ENCODE measurements at regions not wholly inside any gene's neighbourhood (a gene's known extent, or its start where the extent isn't known, plus 50 kb on each side); places are given as distances from the start of the nearest gene placed in this dataset.

- no peak overlapping the region for H3K4me3 ChIP-seq (replicated peaks; ENCODE audit: low read depth, low read length)
- DNase-seq (ENCODE audit: extremely low read depth, low read depth): no peak
- TF ChIP-seq, protein P1, sequence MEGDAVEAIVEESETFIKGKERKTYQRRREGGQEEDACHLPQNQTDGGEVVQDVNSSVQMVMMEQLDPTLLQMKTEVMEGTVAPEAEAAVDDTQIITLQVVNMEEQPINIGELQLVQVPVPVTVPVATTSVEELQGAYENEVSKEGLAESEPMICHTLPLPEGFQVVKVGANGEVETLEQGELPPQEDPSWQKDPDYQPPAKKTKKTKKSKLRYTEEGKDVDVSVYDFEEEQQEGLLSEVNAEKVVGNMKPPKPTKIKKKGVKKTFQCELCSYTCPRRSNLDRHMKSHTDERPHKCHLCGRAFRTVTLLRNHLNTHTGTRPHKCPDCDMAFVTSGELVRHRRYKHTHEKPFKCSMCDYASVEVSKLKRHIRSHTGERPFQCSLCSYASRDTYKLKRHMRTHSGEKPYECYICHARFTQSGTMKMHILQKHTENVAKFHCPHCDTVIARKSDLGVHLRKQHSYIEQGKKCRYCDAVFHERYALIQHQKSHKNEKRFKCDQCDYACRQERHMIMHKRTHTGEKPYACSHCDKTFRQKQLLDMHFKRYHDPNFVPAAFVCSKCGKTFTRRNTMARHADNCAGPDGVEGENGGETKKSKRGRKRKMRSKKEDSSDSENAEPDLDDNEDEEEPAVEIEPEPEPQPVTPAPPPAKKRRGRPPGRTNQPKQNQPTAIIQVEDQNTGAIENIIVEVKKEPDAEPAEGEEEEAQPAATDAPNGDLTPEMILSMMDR (IDR thresholded peaks at IDR 0.05; ENCODE audit: low read depth, low read length, missing control alignments): no peak
Observed at GRCh38 chr2:220717283-220717682, 854.8 kb downstream of the EPHA4 start.

DNA sequence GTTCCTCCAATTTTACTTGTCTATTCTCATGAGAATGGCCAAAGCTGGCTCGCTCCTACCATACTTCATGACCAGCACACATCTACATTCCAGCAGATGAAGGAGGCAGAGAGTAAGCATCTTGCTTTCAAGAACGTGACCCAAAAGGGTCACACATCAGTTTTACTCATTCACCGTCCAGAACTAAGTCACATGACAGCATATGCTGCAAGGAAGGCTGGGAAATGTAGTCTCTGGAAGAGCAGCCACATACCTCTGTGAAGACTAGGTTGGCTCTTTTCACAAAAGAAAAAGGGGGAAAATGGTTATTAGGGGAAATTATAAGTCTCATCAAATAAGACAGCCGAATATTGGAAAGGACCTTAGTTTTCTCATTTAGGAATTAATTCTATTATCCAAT is 835.3 kb downstream of the EPHA4 start:
- TF ChIP-seq, protein P1 (IDR thresholded peaks at IDR 0.05; ENCODE audit: low read depth, low read length, missing control alignments): no peak
- H3K4me3 ChIP-seq (replicated peaks; ENCODE audit: low read depth, low read length): no peak overlapping the region
- no peak for DNase-seq (ENCODE audit: extremely low read depth, low read depth)

GRCh38 chr2:220743203-220743602 is 828.9 kb downstream of the EPHA4 start:
- no peak for DNase-seq (ENCODE audit: extremely low read depth, low read depth)
- H3K4me3 ChIP-seq (replicated peaks; ENCODE audit: low read depth, low read length): no peak overlapping the region
- TF ChIP-seq, protein P1 (IDR thresholded peaks at IDR 0.05; ENCODE audit: low read depth, low read length, missing control alignments): no peak

DNA sequence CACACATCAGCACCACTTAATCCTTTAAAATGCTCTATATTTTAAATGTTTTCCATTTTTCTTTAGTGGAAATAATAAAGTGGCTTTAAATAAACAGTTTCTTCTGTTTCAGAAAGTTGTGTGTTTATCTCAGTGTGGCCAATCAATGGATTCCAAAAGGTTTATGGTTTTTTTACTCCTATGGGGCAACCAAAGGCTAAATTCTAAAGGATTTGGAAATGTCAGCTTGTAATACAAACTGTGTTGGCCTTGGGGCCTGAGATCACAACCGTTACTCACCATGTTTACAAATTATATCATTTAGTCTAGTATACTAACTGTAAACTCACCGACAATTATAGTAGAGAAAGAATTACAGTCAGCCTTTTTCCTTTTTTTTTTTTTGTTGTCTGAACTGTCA is 827.2 kb downstream of the EPHA4 start:
- TF ChIP-seq, protein P1 (IDR thresholded peaks at IDR 0.05; ENCODE audit: low read depth, low read length, missing control alignments): no peak
- no peak for DNase-seq (ENCODE audit: extremely low read depth, low read depth)
- H3K4me3 ChIP-seq (replicated peaks; ENCODE audit: low read depth, low read length): no peak overlapping the region

GRCh38 chr2:220745682-220746081 is 826.4 kb downstream of the EPHA4 start:
- no peak for DNase-seq (ENCODE audit: extremely low read depth, low read depth)
- TF ChIP-seq, protein P1 (IDR thresholded peaks at IDR 0.05; ENCODE audit: low read depth, low read length, missing control alignments): no peak
- no peak overlapping the region for H3K4me3 ChIP-seq (replicated peaks; ENCODE audit: low read depth, low read length)

GRCh38 chr2:220747736-220748135 is 824.4 kb downstream of the EPHA4 start:
- TF ChIP-seq, protein P1 (IDR thresholded peaks at IDR 0.05; ENCODE audit: low read depth, low read length, missing control alignments): no peak
- no peak for DNase-seq (ENCODE audit: extremely low read depth, low read depth)
- H3K4me3 ChIP-seq (replicated peaks; ENCODE audit: low read depth, low read length): no peak overlapping the region

DNA sequence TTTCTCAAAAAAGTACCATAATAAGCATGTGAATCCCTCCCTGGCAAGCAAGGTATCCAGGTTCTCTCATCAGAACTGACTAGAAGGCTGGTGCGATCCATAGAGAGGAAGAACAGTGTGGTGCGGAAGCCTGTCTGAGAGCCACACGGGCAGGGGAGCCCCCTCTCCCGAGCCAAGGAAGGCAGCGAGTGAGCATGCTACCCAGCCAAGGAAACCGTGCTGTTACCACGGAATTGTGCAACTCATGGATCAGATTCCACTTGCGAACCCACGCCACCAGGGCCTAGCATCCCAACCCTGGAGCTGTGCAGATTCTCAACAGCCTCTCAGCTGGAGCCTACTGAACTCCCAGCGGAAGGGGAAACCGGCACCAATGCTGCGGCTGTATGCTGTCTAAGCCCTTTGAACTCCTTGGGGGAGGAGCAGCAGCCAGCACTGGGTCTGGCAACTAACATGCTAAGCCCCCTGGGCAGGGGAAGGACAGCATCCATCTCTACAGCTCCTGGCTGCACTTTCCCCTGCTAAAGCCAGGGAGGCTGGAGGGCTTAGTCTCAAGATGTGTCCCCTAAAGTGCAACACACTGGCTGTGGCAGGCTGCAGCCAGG is 823.1 kb downstream of the EPHA4 start:
- TF ChIP-seq, protein P1 (IDR thresholded peaks at IDR 0.05; ENCODE audit: low read depth, low read length, missing control alignments): no peak
- H3K4me3 ChIP-seq (replicated peaks; ENCODE audit: low read depth, low read length): no peak overlapping the region
- DNase-seq (ENCODE audit: extremely low read depth, low read depth): no peak

Measured in HFF-Myc (cell line).